H1 (cell line): ENCODE measurements at regions not wholly inside any gene's neighbourhood (a gene's known extent, or its start where the extent isn't known, plus 50 kb on each side); places are given as distances from the start of the nearest gene placed in this dataset.
A peak's percentile ranks its signal among the peaks of the same experiment; 100 is the strongest.

Source experiments
- CTCF ChIA-PET: fragments of 300-600 bp; sonication (Branson Sonifier 250); formaldehyde crosslinking; loops from one replicate; lab custom pipeline; 2021; ENCODE audit not compliant: partially characterized antibody; lab: Charles Lee
- POLR2A ChIA-PET: fragments of 300-600 bp; sonication (Branson Sonifier 250); formaldehyde crosslinking; loops from one replicate; lab custom pipeline; 2021; ENCODE audit warnings: inconsistent platforms; ENCODE audit not compliant: partially characterized antibody; lab: Charles Lee
- DNase-seq, 2 experiments: peaks; one replicate each; pipeline versions ENCODE4 v3.0.0 to v3.0.0-alpha.2; 2010 to 2022; ENCODE audit warnings: low spot score in 2 of 2, low read depth in 1 of 2, mixed read lengths in 1 of 2
- FAIRE-seq: peaks from 2 replicates; lab custom pipeline; 2011; peaks lifted over from hg19 to GRCh38; lab: Jason Lieb, UNC
- H2AFZ ChIP-seq: 2 replicates; pipeline ENCODE4 v1.8.1; 2012; ENCODE audit warnings: low read length, inconsistent platforms
- H2AK5ac ChIP-seq: 2 replicates; pipeline ENCODE4 v1.6.1; 2013; ENCODE audit warnings: low read depth, low read length
- H2BK120ac ChIP-seq: replicated peaks from 2 replicates; pipeline ENCODE3; 2013; ENCODE audit warnings: low read depth, low read length, inconsistent platforms
- H2BK12ac ChIP-seq: 2 replicates; pipeline ENCODE4 v1.6.1; 2013; ENCODE audit warnings: low read depth, low read length
- H2BK15ac ChIP-seq: 2 replicates; pipeline ENCODE4 v1.6.1; 2013; ENCODE audit warnings: low read length
- H2BK20ac ChIP-seq: 2 replicates; pipeline ENCODE4 v1.6.1; 2013; ENCODE audit warnings: low read length
- H2BK5ac ChIP-seq: 2 replicates; pipeline ENCODE4 v1.6.1; 2013; ENCODE audit warnings: low read depth, low read length
- H3K14ac ChIP-seq: 2 replicates; pipeline ENCODE4 v1.6.1; 2013; ENCODE audit warnings: inconsistent platforms; ENCODE audit not compliant: insufficient read length
- H3K18ac ChIP-seq: 2 replicates; pipeline ENCODE4 v1.6.1; 2013; ENCODE audit warnings: low read length; ENCODE audit errors: extremely low read depth
- H3K23ac ChIP-seq: 2 replicates; pipeline ENCODE4 v1.6.1; 2013; ENCODE audit warnings: inconsistent platforms; ENCODE audit not compliant: insufficient read length
- H3K23me2 ChIP-seq: 2 replicates; pipeline ENCODE4 v1.6.1; 2013; ENCODE audit warnings: low read depth, low read length
- H3K27ac ChIP-seq: 2 replicates; pipeline ENCODE4 v1.6.1; 2011; ENCODE audit warnings: low read depth, low read length, inconsistent platforms
- H3K27me3 ChIP-seq, 4 experiments: replicated peaks in 1 of 4; 1 replicate in 1 of 4; 2 replicates in 3 of 4; pipeline versions ENCODE4 v1.6.1 to v1.8.1; 2011 to 2013; ENCODE audit warnings: low read length in 3 of 4, mild to moderate bottlenecking in 3 of 4, inconsistent platforms in 2 of 4, mixed read lengths in 2 of 4, moderate library complexity in 1 of 4; ENCODE audit not compliant: control insufficient read depth in 3 of 4, insufficient read depth in 3 of 4; ENCODE audit errors: extremely low read depth in 1 of 4
- H3K36me3 ChIP-seq, 4 experiments: 2 replicates each; pipeline versions ENCODE4 v1.6.1 to v1.8.1; 2011 to 2013; ENCODE audit warnings: mild to moderate bottlenecking in 4 of 4, low read length in 3 of 4, moderate library complexity in 2 of 4, control low read depth in 1 of 4, inconsistent platforms in 1 of 4; ENCODE audit not compliant: insufficient read depth in 4 of 4, control insufficient read depth in 2 of 4
- H3K4ac ChIP-seq: replicated peaks from 2 replicates; pipeline ENCODE3; 2013; ENCODE audit warnings: low read length, low read depth, mixed read lengths, inconsistent platforms; ENCODE audit not compliant: insufficient read length
- H3K4me1 ChIP-seq, 4 experiments: replicated peaks in 1 of 4; 1 replicate in 1 of 4; 2 replicates in 3 of 4; pipeline versions ENCODE4 v1.6.1 to v1.8.1; 2011 to 2013; ENCODE audit warnings: low read length in 3 of 4, inconsistent platforms in 2 of 4, mixed read lengths in 1 of 4; ENCODE audit not compliant: insufficient read depth in 4 of 4, control insufficient read depth in 3 of 4
- H3K4me2 ChIP-seq, 2 experiments: 2 replicates each; pipeline versions ENCODE4 v1.6.1 to v1.8.1; 2011 to 2013; ENCODE audit warnings: low read depth in 2 of 2, low read length in 2 of 2, control low read depth in 1 of 2, inconsistent platforms in 1 of 2, mild to moderate bottlenecking in 1 of 2; ENCODE audit not compliant: insufficient read depth in 1 of 2
- H3K4me3 ChIP-seq, 4 experiments: fragments of 200-600, 300-600 bp in 1 of 4; sonication (generic), shearing (Covaris generic), sonication (Bioruptor Twin) in 1 of 4; 2 replicates each; pipeline versions ENCODE4 v1.5.1 to v1.8.1; 2011 to 2016; ENCODE audit warnings: low read length in 4 of 4, low read depth in 3 of 4, control low read depth in 2 of 4, inconsistent platforms in 2 of 4, mild to moderate bottlenecking in 2 of 4, mixed read lengths in 1 of 4, moderate library complexity in 1 of 4; ENCODE audit not compliant: insufficient read depth in 2 of 4; ENCODE audit errors: extremely low read depth in 1 of 4
- H3K56ac ChIP-seq: replicated peaks from 2 replicates; pipeline ENCODE3; 2013; ENCODE audit warnings: low read depth, mild to moderate bottlenecking, mixed read lengths, low read length, inconsistent platforms; ENCODE audit not compliant: insufficient read length
- H3K79me1 ChIP-seq: 2 replicates; pipeline ENCODE4 v1.6.1; 2013; ENCODE audit warnings: low read depth, low read length, control low read depth
- H3K79me2 ChIP-seq, 2 experiments: 2 replicates each; pipeline versions ENCODE4 v1.6.1 to v1.8.1; 2012 to 2013; ENCODE audit warnings: low read length in 2 of 2, mild to moderate bottlenecking in 2 of 2, inconsistent platforms in 1 of 2; ENCODE audit not compliant: insufficient read depth in 2 of 2, control insufficient read depth in 1 of 2
- H3K9ac ChIP-seq, 4 experiments: replicated peaks in 1 of 4; 1 replicate in 1 of 4; 2 replicates in 3 of 4; pipeline versions ENCODE4 v1.6.1 to v1.8.1; 2011 to 2013; ENCODE audit warnings: low read depth in 3 of 4, low read length in 3 of 4, control low read depth in 2 of 4, mild to moderate bottlenecking in 2 of 4, moderate library complexity in 2 of 4, inconsistent platforms in 1 of 4; ENCODE audit errors: extremely low read depth in 1 of 4
- H3K9me3 ChIP-seq, 2 experiments: 2 replicates each; pipeline versions ENCODE4 v1.6.1 to v1.8.1; 2012 to 2013; ENCODE audit warnings: mild to moderate bottlenecking in 2 of 2, moderate library complexity in 2 of 2, control low read depth in 1 of 2, inconsistent platforms in 1 of 2, low read depth in 1 of 2, low read length in 1 of 2, mixed read lengths in 1 of 2; ENCODE audit not compliant: insufficient read depth in 2 of 2
- H4K20me1 ChIP-seq, 2 experiments: replicated peaks in 1 of 2; 2 replicates each; pipeline versions ENCODE3 to v1.8.1; 2011 to 2013; ENCODE audit warnings: inconsistent platforms in 2 of 2, low read length in 2 of 2, mild to moderate bottlenecking in 1 of 2; ENCODE audit not compliant: insufficient read depth in 2 of 2, control insufficient read depth in 1 of 2
- H4K5ac ChIP-seq: 2 replicates; pipeline ENCODE4 v1.6.1; 2013; ENCODE audit warnings: low read length, low read depth, mixed read lengths, inconsistent platforms; ENCODE audit not compliant: insufficient read length
- H4K8ac ChIP-seq: 2 replicates; pipeline ENCODE4 v1.8.0; 2013; ENCODE audit warnings: mild to moderate bottlenecking, moderate library complexity, low read length, inconsistent platforms; ENCODE audit not compliant: insufficient read depth; ENCODE audit errors: extremely low read depth
- H4K91ac ChIP-seq: replicated peaks from 2 replicates; pipeline ENCODE3; 2013; ENCODE audit warnings: low read length, mixed read lengths, inconsistent platforms; ENCODE audit not compliant: insufficient read length
- BACH1 ChIP-seq: IDR thresholded peaks from 2 replicates; pipeline ENCODE4 v1.6.1; 2012; ENCODE audit warnings: low read length, improper control_type of control experiment
- WGBS, 2 experiments: shearing (Covaris generic) in 1 of 2; methylation state at CpG; one replicate each; pipeline versions ENCODE4 v1.1.6 to v1.1.7; 2013 to 2015; ENCODE audit warnings: low lambda C conversion rate in 2 of 2, mixed read lengths in 2 of 2, inconsistent platforms in 1 of 2, low coverage in 1 of 2, missing lambda C conversion rate in 1 of 2; ENCODE audit not compliant: insufficient replicate concordance in 2 of 2, insufficient coverage in 1 of 2, insufficient read length in 1 of 2; ENCODE audit errors: extremely low coverage in 1 of 2, missing lambda C conversion rate in 1 of 2; 5-methylcytosine and 5-hydroxymethylcytosine counted together
- TF ChIP-seq, protein P1 (sequence below): IDR thresholded peaks from 2 replicates; pipeline ENCODE4 v1.6.1; 2011; ENCODE audit warnings: low read length, improper control_type of control experiment

DNA sequence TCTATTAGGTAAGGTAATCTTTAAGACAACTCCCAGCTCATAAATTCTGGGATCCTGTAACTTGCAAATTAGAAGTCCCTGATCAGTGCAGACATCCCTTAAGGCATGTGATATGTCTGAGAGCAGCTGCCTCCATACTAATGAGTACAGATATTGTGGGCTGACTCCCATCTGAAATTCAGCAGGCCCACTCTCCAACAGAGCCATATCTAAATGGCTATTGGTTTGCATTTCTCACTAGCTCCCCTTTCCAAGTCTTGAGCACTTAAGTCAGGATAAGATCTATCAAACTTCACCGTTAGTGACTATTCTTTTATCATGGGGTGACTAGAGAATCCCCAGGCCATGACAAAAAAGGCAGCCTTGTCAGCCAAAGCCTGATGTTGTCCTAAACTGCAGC lies 785.4 kb downstream of the IPMK start:
- Histone ChIP-seq H2AFZ (0 out of 2 replicates have a peak overlapping the region, but pooled peaks have one; percentile 54), H4K5ac (no peak overlapping the region), H3K14ac (no peak overlapping the region), H3K9me3 (no peaks in the 10 kb centered on the region), H3K4me2 (no peak overlapping the region), H3K27ac (no peak overlapping the region), H2BK120ac (no peak overlapping the region), H3K23ac (no peak overlapping the region), H4K8ac (no peak overlapping the region), H3K4me3 (no peak overlapping the region), H3K79me2 (no peaks in the 10 kb centered on the region), H2BK15ac (no peak overlapping the region), H4K91ac (no peak overlapping the region), H3K4ac (no peak overlapping the region), H2AK5ac (no peak overlapping the region), H4K20me1 (no peaks in the 10 kb centered on the region), H3K18ac (no peak overlapping the region), H3K56ac (no peak overlapping the region), H2BK12ac (no peak overlapping the region), H3K79me1 (no peaks in the 10 kb centered on the region), H2BK20ac (no peak overlapping the region), H3K23me2 (no peaks in the 10 kb centered on the region), H3K9ac (no peak overlapping the region), H3K27me3 (no peaks in the 10 kb centered on the region), H3K36me3 (no peaks in the 10 kb centered on the region), H3K4me1 (no peaks in the 10 kb centered on the region), H2BK5ac (no peak overlapping the region)
- ChIA-PET POLR2A (no interaction called here), CTCF (interaction anchor here (0.7 kb wide), 1 partner anchor 9 kb away, joined by 3 read pairs; no protein-coding TSS in a partner anchor)
- DNase-seq (no peak), FAIRE-seq (no peak)
- no peak for TF ChIP-seq BACH1
- TF ChIP-seq, protein P1, sequence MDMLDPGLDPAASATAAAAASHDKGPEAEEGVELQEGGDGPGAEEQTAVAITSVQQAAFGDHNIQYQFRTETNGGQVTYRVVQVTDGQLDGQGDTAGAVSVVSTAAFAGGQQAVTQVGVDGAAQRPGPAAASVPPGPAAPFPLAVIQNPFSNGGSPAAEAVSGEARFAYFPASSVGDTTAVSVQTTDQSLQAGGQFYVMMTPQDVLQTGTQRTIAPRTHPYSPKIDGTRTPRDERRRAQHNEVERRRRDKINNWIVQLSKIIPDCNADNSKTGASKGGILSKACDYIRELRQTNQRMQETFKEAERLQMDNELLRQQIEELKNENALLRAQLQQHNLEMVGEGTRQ: no peak
- WGBS, 2 experiments: 91% methylated on average over 1 of the region's 1 CpG; no CpG with 5 or more reads in 1 of the 2 experiments
